ENCODE measurements at regions not wholly inside any gene's neighbourhood (a gene's known extent, or its start where the extent isn't known, plus 50 kb on each side); places are given as distances from the start of the nearest gene placed in this dataset.

DNA sequence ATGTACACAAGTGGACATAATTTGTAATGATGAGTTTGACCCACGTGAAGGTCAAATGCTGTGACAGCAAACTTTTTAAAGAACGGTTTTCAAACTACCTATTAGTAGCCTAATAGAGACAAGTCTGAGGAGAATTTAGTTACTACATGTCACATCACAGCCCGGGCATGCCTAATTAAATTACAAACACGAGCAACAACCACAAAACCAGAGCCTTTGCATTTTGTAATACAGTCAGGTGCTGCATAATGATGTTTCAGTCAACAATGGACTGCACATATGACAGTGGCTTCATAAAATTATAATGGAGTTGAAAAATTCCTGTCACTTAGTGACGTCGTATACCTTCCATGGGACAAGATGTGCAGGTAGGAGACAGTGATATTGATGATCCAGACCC, 274.5 kb downstream of the DACT1 start:
- no peaks in the 10 kb centered on the region for H3K4me1 ChIP-seq (replicated peaks)
- TF ChIP-seq POLR2A (IDR thresholded peaks at IDR 0.05) = no peak
- H3K9me3 ChIP-seq = no peaks in the 10 kb centered on the region
- intact Hi-C loops (cut with DNase I) = no loop called here
- H3K4me3 ChIP-seq = no peak overlapping the region
- DNase-seq (ENCODE audit: low spot score) = no peak
- no peaks in the 10 kb centered on the region for H3K36me3 ChIP-seq
- no peaks in the 10 kb centered on the region for H3K27me3 ChIP-seq (replicated peaks; ENCODE audit: insufficient read depth)
- WGBS = 65% methylated on average over 6 of the region's 6 CpGs
- H3K27ac ChIP-seq = no peak overlapping the region

DNA sequence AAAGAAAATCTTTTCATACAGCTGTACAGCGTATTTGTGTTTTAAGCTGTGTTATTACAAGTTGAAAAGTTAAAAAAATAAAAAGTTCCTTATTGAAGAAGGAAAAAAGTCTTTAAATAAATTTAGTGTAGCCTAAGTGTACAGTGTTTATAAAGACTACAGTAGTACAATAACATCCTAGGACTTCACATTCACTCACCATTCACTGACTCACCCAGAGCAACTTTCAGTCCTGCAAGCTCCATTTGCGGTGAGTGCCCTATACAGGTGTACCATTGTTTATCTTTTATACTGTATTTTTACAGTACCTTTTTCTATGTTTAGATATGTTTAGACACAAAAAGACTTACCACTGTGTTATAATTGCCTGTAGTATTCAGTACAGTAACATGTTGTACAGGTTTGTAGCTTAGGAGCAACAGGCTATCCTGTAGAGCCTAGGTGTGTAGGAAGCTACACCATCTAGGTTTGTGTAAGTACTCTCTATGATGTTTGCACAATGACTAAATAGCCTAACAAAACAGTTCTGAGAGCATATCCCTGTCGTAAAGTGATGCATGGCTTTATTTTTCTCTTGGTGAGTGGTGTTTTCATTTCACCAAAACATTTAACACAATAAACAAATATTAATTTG, 275.2 kb downstream of the DACT1 start:
- Histone ChIP-seq H3K9me3 (no peaks in the 10 kb centered on the region), H3K4me3 (no peak overlapping the region), H3K27me3 (replicated peaks; ENCODE audit: insufficient read depth) (no peaks in the 10 kb centered on the region), H3K27ac (no peak overlapping the region), H3K36me3 (no peaks in the 10 kb centered on the region), H3K4me1 (replicated peaks) (no peaks in the 10 kb centered on the region)
- TF ChIP-seq, protein P1, sequence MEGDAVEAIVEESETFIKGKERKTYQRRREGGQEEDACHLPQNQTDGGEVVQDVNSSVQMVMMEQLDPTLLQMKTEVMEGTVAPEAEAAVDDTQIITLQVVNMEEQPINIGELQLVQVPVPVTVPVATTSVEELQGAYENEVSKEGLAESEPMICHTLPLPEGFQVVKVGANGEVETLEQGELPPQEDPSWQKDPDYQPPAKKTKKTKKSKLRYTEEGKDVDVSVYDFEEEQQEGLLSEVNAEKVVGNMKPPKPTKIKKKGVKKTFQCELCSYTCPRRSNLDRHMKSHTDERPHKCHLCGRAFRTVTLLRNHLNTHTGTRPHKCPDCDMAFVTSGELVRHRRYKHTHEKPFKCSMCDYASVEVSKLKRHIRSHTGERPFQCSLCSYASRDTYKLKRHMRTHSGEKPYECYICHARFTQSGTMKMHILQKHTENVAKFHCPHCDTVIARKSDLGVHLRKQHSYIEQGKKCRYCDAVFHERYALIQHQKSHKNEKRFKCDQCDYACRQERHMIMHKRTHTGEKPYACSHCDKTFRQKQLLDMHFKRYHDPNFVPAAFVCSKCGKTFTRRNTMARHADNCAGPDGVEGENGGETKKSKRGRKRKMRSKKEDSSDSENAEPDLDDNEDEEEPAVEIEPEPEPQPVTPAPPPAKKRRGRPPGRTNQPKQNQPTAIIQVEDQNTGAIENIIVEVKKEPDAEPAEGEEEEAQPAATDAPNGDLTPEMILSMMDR (IDR thresholded peaks at IDR 0.05) = no peak
- TF ChIP-seq POLR2AphosphoS5 (IDR thresholded peaks at IDR 0.05) (no peak), POLR2A (IDR thresholded peaks at IDR 0.05) (no peak)
- no peak for DNase-seq (ENCODE audit: low spot score)
- WGBS = 86% methylated on average over 3 of the region's 3 CpGs
- intact Hi-C loops (cut with DNase I) = no loop called here

DNA sequence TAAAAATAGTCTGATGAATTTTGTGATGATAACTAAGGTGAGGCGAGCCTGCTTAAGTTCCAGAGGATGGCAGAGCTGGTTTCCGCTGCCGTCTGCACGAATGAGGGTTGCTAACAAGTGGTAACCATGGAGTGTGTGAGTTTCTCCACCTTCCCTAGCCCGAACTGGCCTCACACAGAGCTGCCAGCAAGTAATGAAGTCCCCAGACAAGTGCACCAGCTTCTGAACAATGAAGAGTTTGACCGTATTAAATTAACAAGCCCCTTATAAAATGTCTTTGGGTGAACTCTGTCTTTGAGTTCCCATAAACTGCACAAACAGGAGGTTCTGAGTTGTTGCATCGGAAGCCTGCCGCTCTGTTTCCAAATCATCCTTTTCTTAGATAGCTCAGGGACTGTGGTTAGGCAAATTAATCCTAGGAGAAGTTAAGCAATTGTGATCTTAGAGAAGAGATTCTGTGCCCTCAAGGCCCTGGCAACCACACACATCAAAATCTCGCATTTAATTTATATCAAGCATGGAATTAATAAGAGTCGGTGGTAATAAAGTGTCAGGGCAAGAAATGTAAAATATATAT, 274.1 kb upstream of the DAAM1 start:
- no peak overlapping the region for H3K4me3 ChIP-seq
- no peaks in the 10 kb centered on the region for H3K27me3 ChIP-seq (replicated peaks; ENCODE audit: insufficient read depth)
- no peaks in the 10 kb centered on the region for H3K36me3 ChIP-seq
- TF ChIP-seq, protein P1 (IDR thresholded peaks at IDR 0.05) = no peak
- TF ChIP-seq POLR2AphosphoS5 (IDR thresholded peaks at IDR 0.05) (no peak), POLR2A (IDR thresholded peaks at IDR 0.05) (no peak)
- no peak overlapping the region for H3K27ac ChIP-seq
- WGBS = 47% methylated on average over 10 of the region's 10 CpGs
- intact Hi-C loops (cut with DNase I) = no loop called here
- no peaks in the 10 kb centered on the region for H3K9me3 ChIP-seq
- H3K4me1 ChIP-seq (replicated peaks) = no peaks in the 10 kb centered on the region
- DNase-seq (ENCODE audit: low spot score) = no peak

DNA sequence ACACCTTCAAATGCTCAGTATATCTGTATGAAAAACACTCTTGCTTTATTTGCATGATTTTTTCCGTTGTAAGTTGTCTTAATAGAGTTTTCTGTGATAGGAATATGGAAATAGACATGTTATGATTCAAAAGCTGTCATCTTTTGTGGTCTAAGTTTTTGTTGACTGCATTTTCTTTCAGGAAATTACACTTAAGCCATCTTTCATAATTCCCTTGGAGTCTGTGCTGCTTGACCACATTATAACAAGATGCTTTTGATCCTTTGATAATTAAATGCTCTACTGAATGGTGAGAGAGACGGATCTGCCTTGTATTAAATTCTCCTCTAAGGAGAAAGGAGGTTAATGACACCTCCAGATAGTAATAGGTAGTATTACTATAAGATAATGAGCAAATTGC, 272.8 kb upstream of the DAAM1 start:
- no peaks in the 10 kb centered on the region for H3K9me3 ChIP-seq
- no peaks in the 10 kb centered on the region for H3K27me3 ChIP-seq (replicated peaks; ENCODE audit: insufficient read depth)
- TF ChIP-seq POLR2AphosphoS5 (IDR thresholded peaks at IDR 0.05) = no peak
- TF ChIP-seq, protein P1 (IDR thresholded peaks at IDR 0.05) = no peak
- TF ChIP-seq POLR2A (IDR thresholded peaks at IDR 0.05) = no peak
- no peak overlapping the region for H3K27ac ChIP-seq
- H3K4me3 ChIP-seq = no peak overlapping the region
- intact Hi-C loops (cut with DNase I) = no loop called here
- no peaks in the 10 kb centered on the region for H3K4me1 ChIP-seq (replicated peaks)
- no peaks in the 10 kb centered on the region for H3K36me3 ChIP-seq
- WGBS = 88% methylated on average over 2 of the region's 2 CpGs
- no peak for DNase-seq (ENCODE audit: low spot score)

DNA sequence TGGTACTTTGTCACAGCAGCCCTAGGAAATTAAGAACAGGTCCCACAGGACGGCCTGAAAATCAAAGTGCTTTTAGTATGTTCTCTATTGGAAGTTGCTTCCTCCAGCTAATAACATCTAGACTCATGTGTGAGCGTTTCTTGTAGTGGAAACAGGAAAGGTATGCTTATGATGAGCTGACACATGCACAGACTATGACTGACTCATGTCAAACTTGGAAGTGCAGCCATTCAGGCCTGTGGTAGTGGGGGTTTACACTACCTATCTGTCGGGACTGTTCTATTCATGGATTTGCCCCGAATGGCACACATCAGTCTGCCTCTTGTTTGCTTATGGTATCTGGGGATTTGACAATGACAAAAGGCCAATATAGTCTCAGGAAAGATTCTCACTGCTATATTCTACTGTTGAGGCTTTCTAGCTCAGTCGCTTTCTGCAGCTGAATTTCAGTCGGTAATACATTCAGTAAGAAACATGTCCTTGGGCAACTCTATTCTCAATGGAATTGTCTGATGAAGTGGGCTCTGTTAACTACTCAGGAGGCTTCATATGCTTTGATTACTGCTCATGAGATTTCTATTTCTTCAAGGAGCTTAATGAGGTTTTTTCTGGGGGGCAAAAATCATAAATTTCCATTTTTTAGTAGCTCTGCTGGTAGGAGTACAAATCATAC, 270.3 kb upstream of the DAAM1 start:
- Histone ChIP-seq H3K36me3 (no peaks in the 10 kb centered on the region), H3K4me3 (no peak overlapping the region), H3K4me1 (replicated peaks) (no peaks in the 10 kb centered on the region), H3K27ac (no peak overlapping the region), H3K9me3 (no peaks in the 10 kb centered on the region), H3K27me3 (replicated peaks; ENCODE audit: insufficient read depth) (no peaks in the 10 kb centered on the region)
- 95% methylated on average over 6 of the region's 6 CpGs for WGBS
- intact Hi-C loops (cut with DNase I) = no loop called here
- no peak for DNase-seq (ENCODE audit: low spot score)
- TF ChIP-seq POLR2AphosphoS5 (IDR thresholded peaks at IDR 0.05) (no peak), POLR2A (IDR thresholded peaks at IDR 0.05) (no peak)
- TF ChIP-seq, protein P1 (IDR thresholded peaks at IDR 0.05) = no peak

All from prostate gland (tissue), 2 donors.